K562 (cell line): ENCODE measurements at regions not wholly inside any gene's neighbourhood (a gene's known extent, or its start where the extent isn't known, plus 50 kb on each side); places are given as distances from the start of the nearest gene placed in this dataset.

Experiments
- ATAC-seq: fragments of 200-7000 bp; cut with Tn5 transposase; 3 replicates; pipeline ENCODE4 v1.9.1; 2020; ENCODE audit warnings: moderate library complexity
- BruUV-seq: library from RNA; stranded (reverse); fragments of 400-500 nt; replicated peaks from 2 replicates; lab custom pipeline; 2021; lab: Mats Ljungman, UMichigan
- CTCF ChIA-PET: fragments of 300-600 bp; formaldehyde crosslinking; extraction: SDS; loops from one replicate; lab custom pipeline; 2021; ENCODE audit warnings: low intra/inter-chr PET ratio; lab: Yijun Ruan, JAX
- POLR2A ChIA-PET: fragments of 300-600, 350-650 bp; sonication (Branson Sonifier 250); formaldehyde crosslinking; extraction: SDS; loops from one replicate; lab custom pipeline; 2021; ENCODE audit warnings: antibody characterized with exemption, inconsistent platforms; lab: Yijun Ruan, JAX
- DNase-seq, 4 experiments: peaks; one replicate each; pipeline versions ENCODE4 v3.0.0 to v3.0.0-alpha.2; 2011 to 2018; ENCODE audit warnings: low spot score in 3 of 4, mixed read lengths in 3 of 4; ENCODE audit errors: extremely low read depth in 1 of 4
- FAIRE-seq: peaks from 2 replicates; lab custom pipeline; 2011; peaks lifted over from hg19 to GRCh38; lab: Jason Lieb, UNC
- H2AFZ ChIP-seq: 2 replicates; pipeline ENCODE4 v1.6.0; 2011; ENCODE audit warnings: low read depth, low read length, control low read depth, inconsistent platforms
- H3K27ac ChIP-seq: fragments of 200-600 bp; 3 replicates; pipeline ENCODE4 v1.8.0; 2011; ENCODE audit warnings: low read depth, mild to moderate bottlenecking, control low read depth, inconsistent platforms, low read length, moderate library complexity, mixed read lengths; ENCODE audit errors: extremely low read depth
- H3K27me3 ChIP-seq, 2 experiments: fragments of 300-600 bp in 1 of 2; 2 replicates in 1 of 2; 3 replicates in 1 of 2; pipeline versions ENCODE4 v1.6.0 to v1.8.0; 2011; ENCODE audit warnings: inconsistent platforms in 2 of 2, low read length in 2 of 2, mild to moderate bottlenecking in 1 of 2, mixed read lengths in 1 of 2, moderate library complexity in 1 of 2; ENCODE audit not compliant: control insufficient read depth in 2 of 2, insufficient read depth in 2 of 2
- H3K36me3 ChIP-seq: fragments of 300-600 bp; 3 replicates; pipeline ENCODE4 v1.8.0; 2011; ENCODE audit warnings: mild to moderate bottlenecking, low read length, inconsistent platforms; ENCODE audit not compliant: control insufficient read depth, insufficient read depth
- H3K4me1 ChIP-seq, 2 experiments: fragments of 200-600 bp in 1 of 2; replicated peaks in 1 of 2; 2 replicates in 1 of 2; 3 replicates in 1 of 2; pipeline versions ENCODE4 v1.5.1 to v1.8.0; 2011; ENCODE audit warnings: inconsistent platforms in 2 of 2, low read length in 2 of 2, mild to moderate bottlenecking in 1 of 2, mixed read lengths in 1 of 2, moderate library complexity in 1 of 2; ENCODE audit not compliant: control insufficient read depth in 2 of 2, insufficient read depth in 2 of 2
- H3K4me2 ChIP-seq: 2 replicates; pipeline ENCODE4 v1.6.1; 2011; ENCODE audit warnings: low read length, control low read depth, inconsistent platforms, mixed read lengths; ENCODE audit not compliant: insufficient read depth
- H3K4me3 ChIP-seq: fragments of 200-600 bp; sonication (generic), shearing (Covaris generic); 2 replicates; pipeline ENCODE4 v1.5.1; 2016; ENCODE audit warnings: control low read depth, inconsistent platforms
- H3K79me2 ChIP-seq: fragments of 200-600 bp; 3 replicates; pipeline ENCODE4 v1.8.0; 2011; ENCODE audit warnings: low read length, inconsistent platforms; ENCODE audit not compliant: control insufficient read depth, insufficient read depth
- H3K9ac ChIP-seq, 2 experiments: 2 replicates each; pipeline versions ENCODE4 v1.6.0 to v1.6.1; 2011; ENCODE audit warnings: low read depth in 2 of 2, low read length in 2 of 2, control low read depth in 1 of 2, inconsistent platforms in 1 of 2, mild to moderate bottlenecking in 1 of 2, mixed read lengths in 1 of 2; ENCODE audit not compliant: insufficient read depth in 1 of 2
- H3K9me1 ChIP-seq: one replicate; pipeline ENCODE4 v1.6.0; 2011; ENCODE audit warnings: inconsistent platforms, mild to moderate bottlenecking, low read length, moderate library complexity; ENCODE audit not compliant: control insufficient read depth, insufficient read depth
- H3K9me3 ChIP-seq: replicated peaks from 2 replicates; pipeline ENCODE4 v1.5.1; 2011; ENCODE audit warnings: low read depth, low read length, inconsistent platforms; ENCODE audit not compliant: control insufficient read depth, insufficient read depth
- H4K20me1 ChIP-seq: replicated peaks from 2 replicates; pipeline ENCODE4 v1.6.1; 2011; ENCODE audit warnings: low read length, inconsistent platforms, mixed read lengths; ENCODE audit not compliant: control insufficient read depth, insufficient read depth
- GTF2F1 ChIP-seq: IDR thresholded peaks from 2 replicates; pipeline ENCODE4 v1.6.1; 2011; ENCODE audit warnings: low read depth, low read length, improper control_type of control experiment
- KDM4B ChIP-seq, 2 experiments: fragments of 450-650 bp in 1 of 2; sonication (generic) in 1 of 2; IDR thresholded peaks; 2 replicates each; pipeline ENCODE4 v1.6.1; 2016 to 2017; ENCODE audit warnings: borderline replicate concordance in 2 of 2, antibody characterized with exemption in 1 of 2, low read depth in 1 of 2, mild to moderate bottlenecking in 1 of 2
- KDM5B ChIP-seq: fragments of 200-600 bp; sonication (generic); IDR thresholded peaks from 2 replicates; pipeline ENCODE4 v1.6.1; 2012; ENCODE audit warnings: low read depth, mild to moderate bottlenecking, moderate library complexity, low read length, control low read depth, inconsistent platforms; ENCODE audit not compliant: insufficient replicate concordance
- NFIC ChIP-seq: fragments of 450-650 bp; IDR thresholded peaks from 2 replicates; pipeline ENCODE4 v1.6.1; 2017; ENCODE audit warnings: mild to moderate bottlenecking, inconsistent platforms
- RBM22 ChIP-seq: fragments of 200-400 bp; formaldehyde crosslinking; IDR thresholded peaks from 2 replicates; pipeline ENCODE4 v1.6.1; 2018; ENCODE audit warnings: low read length, low read depth; ENCODE audit not compliant: poor library complexity, severe bottlenecking
- RERE ChIP-seq: sonication (generic); formaldehyde crosslinking; IDR thresholded peaks from 2 replicates; pipeline ENCODE4 v1.8.0; 2023; ENCODE audit warnings: missing genetic modification reagents, mild to moderate bottlenecking, borderline replicate concordance
- SAFB ChIP-seq: fragments of 200-400 bp; formaldehyde crosslinking; IDR thresholded peaks from 2 replicates; pipeline ENCODE4 v1.6.1; 2017; ENCODE audit warnings: low read depth, low read length, borderline replicate concordance
- SAP30 ChIP-seq: fragments of 200-600 bp; sonication (generic); IDR thresholded peaks from 2 replicates; pipeline ENCODE4 v1.6.1; 2012; ENCODE audit warnings: borderline replicate concordance, low read depth, mild to moderate bottlenecking, moderate library complexity, low read length, control low read depth, inconsistent platforms; ENCODE audit not compliant: insufficient read depth, poor library complexity, severe bottlenecking
- SREBF1 ChIP-seq: fragments of 150-350 bp; IDR thresholded peaks from 2 replicates; pipeline ENCODE4 v1.6.1; 2014; ENCODE audit warnings: antibody characterized with exemption, low read depth, low read length, borderline replicate concordance
- TFAP4 ChIP-seq: sonication (generic); formaldehyde crosslinking; IDR thresholded peaks from 2 replicates; pipeline ENCODE4 v1.8.0; 2022; ENCODE audit warnings: missing genetic modification reagents, mild to moderate bottlenecking, moderate library complexity, borderline replicate concordance
- ZNF263 ChIP-seq: sonication (generic); formaldehyde crosslinking; IDR thresholded peaks from 2 replicates; pipeline ENCODE4 v1.8.0; 2022; ENCODE audit warnings: mild to moderate bottlenecking, missing genetic modification reagents, borderline replicate concordance
- WGBS: fragments of 100-300 bp; shearing (Covaris generic); methylation state at CpG from one replicate; pipeline ENCODE4 v1.1.6; 2016; ENCODE audit warnings: low coverage, mixed read lengths; ENCODE audit not compliant: insufficient coverage; ENCODE audit errors: missing lambda C conversion rate; 5-methylcytosine and 5-hydroxymethylcytosine counted together
- in situ Hi-C: fragments of 300-500 bp; cut with MboI; formaldehyde crosslinking; loops from 4 replicates; pipeline ENCODE4 v1.15.0; 2018; ENCODE audit warnings: inconsistent platforms, mixed read lengths
- intact Hi-C: fragments of 100-400 bp; cut with micrococcal nuclease; formaldehyde crosslinking; loops from 2 replicates; pipeline ENCODE4 v1.14.2; 2022
- TF ChIP-seq, protein P1 (sequence below): fragments of 150-350 bp; conservative IDR thresholded peaks from 2 replicates; pipeline ENCODE4 v1.6.1; 2014; ENCODE audit warnings: low read length
- TF ChIP-seq, protein P2 (sequence below): sonication (generic); formaldehyde crosslinking; IDR thresholded peaks from 2 replicates; pipeline ENCODE4 v1.9.0; 2022; ENCODE audit warnings: mild to moderate bottlenecking, missing genetic modification reagents

DNA sequence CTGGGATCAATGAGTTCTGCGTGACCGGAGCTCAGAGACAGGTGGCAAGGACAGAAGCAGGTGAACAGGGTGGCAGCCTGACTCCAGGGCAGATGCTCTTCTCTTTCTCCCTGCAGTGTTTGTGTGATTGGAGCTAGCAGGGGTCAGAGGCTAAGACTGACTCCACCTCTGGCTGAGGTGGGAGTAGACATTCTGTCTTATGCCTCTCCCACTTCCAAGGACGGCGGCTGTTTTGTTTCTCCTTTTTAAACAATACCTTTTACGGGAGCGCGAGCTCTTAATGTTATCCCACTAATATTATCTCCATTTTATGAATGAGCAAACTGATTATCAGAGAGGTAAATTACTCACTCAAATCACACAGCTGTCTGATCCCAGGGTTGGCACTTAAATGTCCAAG is 323.7 kb downstream of the MIAT start:
- Histone ChIP-seq H3K79me2 (no peaks in the 10 kb centered on the region), H3K27me3 (no peaks in the 10 kb centered on the region), H4K20me1 (no peaks in the 10 kb centered on the region), H3K36me3 (no peaks in the 10 kb centered on the region), H3K4me2 (no peak overlapping the region), H3K9me3 (no peaks in the 10 kb centered on the region), H3K9ac (no peak overlapping the region), H3K4me1 (no peaks in the 10 kb centered on the region), H3K4me3 (no peak overlapping the region), H3K9me1 (no peaks in the 10 kb centered on the region), H2AFZ (no peak overlapping the region), H3K27ac (no peak overlapping the region)
- 0% methylated on average over 7 of the region's 7 CpGs for WGBS
- DNase-seq (no peak), ATAC-seq (no peak), FAIRE-seq (no peak)
- ChIA-PET POLR2A (interaction anchor here (0.6 kb wide), 1 partner anchor 365 kb away, joined by 3 read pairs; no protein-coding TSS in a partner anchor), CTCF (no interaction called here)
- BruUV-seq = no TSS peak
- in situ Hi-C loops (no loop called here), intact Hi-C loops (no loop called here)
- TF ChIP-seq SAFB (no peak), GTF2F1 (no peak), KDM5B (no peak), RERE (CRISPR knock-in tag) (no peak), TFAP4 (CRISPR knock-in tag) (no peak), SAP30 (no peak), NFIC (no peak), KDM4B (IDR thresholded peaks at IDR 0.05; ENCODE audit: borderline replicate concordance in 2 of 2, low read depth in 1 of 2) (no peak), RBM22 (no peak), SREBF1 (no peak), ZNF263 (CRISPR knock-in tag) (no peak)
- TF ChIP-seq, protein P1, sequence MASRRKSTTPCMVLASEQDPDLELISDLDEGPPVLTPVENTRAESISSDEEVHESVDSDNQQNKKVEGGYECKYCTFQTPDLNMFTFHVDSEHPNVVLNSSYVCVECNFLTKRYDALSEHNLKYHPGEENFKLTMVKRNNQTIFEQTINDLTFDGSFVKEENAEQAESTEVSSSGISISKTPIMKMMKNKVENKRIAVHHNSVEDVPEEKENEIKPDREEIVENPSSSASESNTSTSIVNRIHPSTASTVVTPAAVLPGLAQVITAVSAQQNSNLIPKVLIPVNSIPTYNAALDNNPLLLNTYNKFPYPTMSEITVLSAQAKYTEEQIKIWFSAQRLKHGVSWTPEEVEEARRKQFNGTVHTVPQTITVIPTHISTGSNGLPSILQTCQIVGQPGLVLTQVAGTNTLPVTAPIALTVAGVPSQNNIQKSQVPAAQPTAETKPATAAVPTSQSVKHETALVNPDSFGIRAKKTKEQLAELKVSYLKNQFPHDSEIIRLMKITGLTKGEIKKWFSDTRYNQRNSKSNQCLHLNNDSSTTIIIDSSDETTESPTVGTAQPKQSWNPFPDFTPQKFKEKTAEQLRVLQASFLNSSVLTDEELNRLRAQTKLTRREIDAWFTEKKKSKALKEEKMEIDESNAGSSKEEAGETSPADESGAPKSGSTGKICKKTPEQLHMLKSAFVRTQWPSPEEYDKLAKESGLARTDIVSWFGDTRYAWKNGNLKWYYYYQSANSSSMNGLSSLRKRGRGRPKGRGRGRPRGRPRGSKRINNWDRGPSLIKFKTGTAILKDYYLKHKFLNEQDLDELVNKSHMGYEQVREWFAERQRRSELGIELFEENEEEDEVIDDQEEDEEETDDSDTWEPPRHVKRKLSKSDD = no peak
- TF ChIP-seq, protein P2, sequence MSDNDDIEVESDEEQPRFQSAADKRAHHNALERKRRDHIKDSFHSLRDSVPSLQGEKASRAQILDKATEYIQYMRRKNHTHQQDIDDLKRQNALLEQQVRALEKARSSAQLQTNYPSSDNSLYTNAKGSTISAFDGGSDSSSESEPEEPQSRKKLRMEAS (CRISPR knock-in tag) = no peak
